ENCODE measurements at regions not wholly inside any gene's neighbourhood (a gene's known extent, or its start where the extent isn't known, plus 50 kb on each side); places are given as distances from the start of the nearest gene placed in this dataset.
"Not testable (repeated sequence)": the region's sequence is repeated elsewhere in the genome, so short reads cannot be mapped to it uniquely, and the experiment has no call there.

GRCh38 chr3:24683090-24683489, 188.4 kb upstream of the THRB start:
- FAIRE-seq, result no peak
- DNase-seq (ENCODE audit: low spot score in 2 of 2), result no peak

GRCh38 chr3:24683633-24684384, 189.2 kb upstream of the THRB start:
- DNase-seq (ENCODE audit: low spot score in 2 of 2) (peak in 1 of 2 donors; percentile 30), FAIRE-seq (peak; percentile 88)

- DNase-seq (ENCODE audit: low spot score in 2 of 2) (no peak), FAIRE-seq (no peak)
Measured at GRCh38 chr3:24684506-24685023, 189.9 kb upstream of the THRB start.

GRCh38 chr3:24686808-24687207, 192.2 kb upstream of the THRB start:
- FAIRE-seq, result no peak
- no peak for DNase-seq (ENCODE audit: low spot score in 2 of 2)

- DNase-seq (ENCODE audit: low spot score in 2 of 2) (no peak), FAIRE-seq (no peak)
Measured at GRCh38 chr3:24687671-24688070, 193.0 kb upstream of the THRB start.

- no peak for DNase-seq (ENCODE audit: low spot score in 2 of 2)
Measured at GRCh38 chr3:24688446-24689148, 193.9 kb upstream of the THRB start.

GRCh38 chr3:24689353-24689752, 194.7 kb upstream of the THRB start:
- FAIRE-seq (no peak), DNase-seq (ENCODE audit: low spot score in 2 of 2) (no peak)

More at GRCh38 chr3:24688446-24689148, 193.9 kb upstream of the THRB start:
- no peak for FAIRE-seq

GRCh38 chr3:24690777-24691176, 196.1 kb upstream of the THRB start:
- FAIRE-seq (no peak), DNase-seq (ENCODE audit: low spot score in 2 of 2) (no peak)

- FAIRE-seq; DNase-seq (ENCODE audit: low spot score in 2 of 2): not testable (repeated sequence)
Measured at GRCh38 chr3:24699078-24699477, 204.4 kb upstream of the THRB start.

- FAIRE-seq, result no peak
- DNase-seq (ENCODE audit: low spot score in 2 of 2), result no peak
Measured at GRCh38 chr3:24704496-24704895, 209.8 kb upstream of the THRB start.

GRCh38 chr3:24707936-24708335, 213.3 kb upstream of the THRB start:
- no peak for DNase-seq (ENCODE audit: low spot score in 2 of 2)
- no peak for FAIRE-seq

GRCh38 chr3:24709956-24710355, 215.3 kb upstream of the THRB start:
- FAIRE-seq, result no peak
- no peak for DNase-seq (ENCODE audit: low spot score in 2 of 2)

GRCh38 chr3:24713516-24713915, 218.9 kb upstream of the THRB start:
- no peak for FAIRE-seq
- no peak for DNase-seq (ENCODE audit: low spot score in 2 of 2)

GRCh38 chr3:24714436-24714835, 219.8 kb upstream of the THRB start:
- FAIRE-seq (no peak), DNase-seq (ENCODE audit: low spot score in 2 of 2) (no peak)

GRCh38 chr3:24715171-24715792, 220.6 kb upstream of the THRB start:
- no peak for FAIRE-seq

GRCh38 chr3:24722087-24722486, 227.4 kb upstream of the THRB start:
- FAIRE-seq, result no peak
- DNase-seq (ENCODE audit: low spot score in 2 of 2), result no peak

More at GRCh38 chr3:24715171-24715792, 220.6 kb upstream of the THRB start:
- no peak for DNase-seq (ENCODE audit: low spot score in 2 of 2)

- DNase-seq (ENCODE audit: low spot score in 2 of 2), result no peak
- FAIRE-seq, result no peak
Measured at GRCh38 chr3:24725514-24726255, 231.0 kb upstream of the THRB start.

GRCh38 chr3:24726423-24726822, 231.8 kb upstream of the THRB start:
- DNase-seq (ENCODE audit: low spot score in 2 of 2) (no peak), FAIRE-seq (no peak)

GRCh38 chr3:24730173-24730572, 235.5 kb upstream of the THRB start:
- DNase-seq (ENCODE audit: low spot score in 2 of 2), result no peak
- FAIRE-seq, result no peak

GRCh38 chr3:24734019-24734418, 239.4 kb upstream of the THRB start:
- FAIRE-seq (no peak), DNase-seq (ENCODE audit: low spot score in 2 of 2) (no peak)

- DNase-seq (ENCODE audit: low spot score in 2 of 2) (no peak), FAIRE-seq (no peak)
Measured at GRCh38 chr3:24736701-24737100, 242.1 kb upstream of the THRB start.

Measured in frontal cortex (tissue), 3 donors.